GM10248 (cell line): ENCODE measurements at regions not wholly inside any gene's neighbourhood (a gene's known extent, or its start where the extent isn't known, plus 50 kb on each side); places are given as distances from the start of the nearest gene placed in this dataset.

ENCODE experiments used
- CTCF ChIA-PET: fragments of 300-600 bp; sonication (Branson Sonifier 250); formaldehyde crosslinking; extraction: SDS; loops from one replicate; lab custom pipeline; 2021; ENCODE audit warnings: antibody characterized with exemption; lab: Yijun Ruan, JAX
- POLR2A ChIA-PET: fragments of 350-650 bp; sonication (Branson Sonifier 250); formaldehyde crosslinking; extraction: SDS; loops from one replicate; lab custom pipeline; 2020; ENCODE audit warnings: antibody characterized with exemption; lab: Yijun Ruan, JAX
- DNase-seq: peaks from one replicate; pipeline ENCODE4 v3.0.0; 2012; ENCODE audit errors: extremely low spot score
- CTCF ChIP-seq: IDR thresholded peaks from 2 replicates; pipeline ENCODE4 v1.5.1; 2012; ENCODE audit warnings: mild to moderate bottlenecking, low read depth; ENCODE audit errors: extremely low read depth, missing control alignments, control extremely low read depth

GRCh38 chr3:134094491-134094890, 64.8 kb upstream of the SLCO2A1 start:
- no peak for DNase-seq
- ChIA-PET CTCF (no interaction called here), POLR2A (no interaction called here)
- TF ChIP-seq CTCF, result no peak

GRCh38 chr3:134093956-134094355, 64.2 kb upstream of the SLCO2A1 start:
- TF ChIP-seq CTCF, result no peak
- DNase-seq, result no peak
- ChIA-PET POLR2A (no interaction called here), CTCF (no interaction called here)

- DNase-seq, result no peak
- ChIA-PET POLR2A (no interaction called here), CTCF (no interaction called here)
- no peak for TF ChIP-seq CTCF
Measured at GRCh38 chr3:134092208-134092701, 62.5 kb upstream of the SLCO2A1 start.

GRCh38 chr3:134090031-134090430, 60.3 kb upstream of the SLCO2A1 start:
- no peak for DNase-seq
- no peak for TF ChIP-seq CTCF
- POLR2A ChIA-PET, result no interaction called here
- CTCF ChIA-PET, result no interaction called here

GRCh38 chr3:134087060-134087974, 57.6 kb upstream of the SLCO2A1 start:
- DNase-seq, result no peak
- POLR2A ChIA-PET, result no interaction called here
- CTCF ChIA-PET, result no interaction called here
- no peak for TF ChIP-seq CTCF

- CTCF ChIA-PET, result no interaction called here
- no peak for DNase-seq
- POLR2A ChIA-PET, result no interaction called here
- no peak for TF ChIP-seq CTCF
Measured at GRCh38 chr3:134086616-134087015, 56.9 kb upstream of the SLCO2A1 start.
